ENCODE measurements at regions not wholly inside any gene's neighbourhood (a gene's known extent, or its start where the extent isn't known, plus 50 kb on each side); places are given as distances from the start of the nearest gene placed in this dataset.

DNA sequence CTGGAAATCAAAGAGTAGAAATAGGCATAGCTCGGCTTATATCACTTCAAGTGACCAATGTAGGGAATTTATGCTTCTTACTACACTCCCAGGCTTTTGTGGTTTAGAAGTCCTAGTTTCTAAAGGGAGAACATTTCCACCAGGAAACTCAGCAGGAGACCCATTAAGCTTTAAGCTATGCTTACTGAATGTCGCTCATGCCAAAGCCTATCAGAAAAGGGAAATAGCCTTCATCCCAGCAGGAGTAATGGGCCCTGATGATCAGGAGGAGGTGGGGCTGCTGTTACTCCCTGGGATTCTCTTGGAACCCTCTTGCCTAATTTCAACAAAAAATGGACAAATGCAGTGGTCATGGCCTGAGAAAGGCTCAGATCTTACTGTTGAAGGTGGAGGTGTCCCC, 54.5 kb upstream of the SEMA6A start:
- TF ChIP-seq, protein P1, sequence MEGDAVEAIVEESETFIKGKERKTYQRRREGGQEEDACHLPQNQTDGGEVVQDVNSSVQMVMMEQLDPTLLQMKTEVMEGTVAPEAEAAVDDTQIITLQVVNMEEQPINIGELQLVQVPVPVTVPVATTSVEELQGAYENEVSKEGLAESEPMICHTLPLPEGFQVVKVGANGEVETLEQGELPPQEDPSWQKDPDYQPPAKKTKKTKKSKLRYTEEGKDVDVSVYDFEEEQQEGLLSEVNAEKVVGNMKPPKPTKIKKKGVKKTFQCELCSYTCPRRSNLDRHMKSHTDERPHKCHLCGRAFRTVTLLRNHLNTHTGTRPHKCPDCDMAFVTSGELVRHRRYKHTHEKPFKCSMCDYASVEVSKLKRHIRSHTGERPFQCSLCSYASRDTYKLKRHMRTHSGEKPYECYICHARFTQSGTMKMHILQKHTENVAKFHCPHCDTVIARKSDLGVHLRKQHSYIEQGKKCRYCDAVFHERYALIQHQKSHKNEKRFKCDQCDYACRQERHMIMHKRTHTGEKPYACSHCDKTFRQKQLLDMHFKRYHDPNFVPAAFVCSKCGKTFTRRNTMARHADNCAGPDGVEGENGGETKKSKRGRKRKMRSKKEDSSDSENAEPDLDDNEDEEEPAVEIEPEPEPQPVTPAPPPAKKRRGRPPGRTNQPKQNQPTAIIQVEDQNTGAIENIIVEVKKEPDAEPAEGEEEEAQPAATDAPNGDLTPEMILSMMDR (IDR thresholded peaks at IDR 0.05): no peak
- TF ChIP-seq POLR2A (IDR thresholded peaks at IDR 0.05): no peak

All from Peyer's patch (tissue), 4 donors.